Endothelial cell (in vitro differentiated cells): ENCODE measurements at regions not wholly inside any gene's neighbourhood (a gene's known extent, or its start where the extent isn't known, plus 50 kb on each side); places are given as distances from the start of the nearest gene placed in this dataset.

Experiments
- DNase-seq: peaks from one replicate; pipeline ENCODE4 v3.0.0; 2021; ENCODE audit warnings: low spot score
- H3K27ac Mint-ChIP-seq: one replicate; pipeline ENCODE4 v1.8.0; 2021; ENCODE audit warnings: mixed read lengths, inconsistent platforms; ENCODE audit not compliant: unreplicated experiment
- H3K27me3 Mint-ChIP-seq: one replicate; pipeline ENCODE4 v1.8.0; 2021; ENCODE audit warnings: mild to moderate bottlenecking, moderate library complexity, mixed read lengths, inconsistent platforms; ENCODE audit not compliant: unreplicated experiment
- H3K36me3 Mint-ChIP-seq: one replicate; pipeline ENCODE4 v1.8.0; 2021; ENCODE audit warnings: mild to moderate bottlenecking, low read depth, mixed read lengths, inconsistent platforms; ENCODE audit not compliant: unreplicated experiment
- H3K4me1 Mint-ChIP-seq: one replicate; pipeline ENCODE4 v1.8.0; 2021; ENCODE audit warnings: mild to moderate bottlenecking, mixed read lengths, inconsistent platforms; ENCODE audit not compliant: unreplicated experiment
- H3K4me3 Mint-ChIP-seq: one replicate; pipeline ENCODE4 v1.8.0; 2021; ENCODE audit warnings: mild to moderate bottlenecking, mixed read lengths, inconsistent platforms; ENCODE audit not compliant: unreplicated experiment
- H3K9me3 Mint-ChIP-seq: one replicate; pipeline ENCODE4 v1.8.0; 2021; ENCODE audit warnings: mixed read lengths, inconsistent platforms; ENCODE audit not compliant: unreplicated experiment
- TF ChIP-seq, protein P1 (sequence below): fragments of 200-600 bp; sonication (generic); IDR thresholded peaks from one replicate; pipeline ENCODE4 v1.5.0; 2021; ENCODE audit warnings: antibody characterized with exemption; ENCODE audit not compliant: unreplicated experiment

DNA sequence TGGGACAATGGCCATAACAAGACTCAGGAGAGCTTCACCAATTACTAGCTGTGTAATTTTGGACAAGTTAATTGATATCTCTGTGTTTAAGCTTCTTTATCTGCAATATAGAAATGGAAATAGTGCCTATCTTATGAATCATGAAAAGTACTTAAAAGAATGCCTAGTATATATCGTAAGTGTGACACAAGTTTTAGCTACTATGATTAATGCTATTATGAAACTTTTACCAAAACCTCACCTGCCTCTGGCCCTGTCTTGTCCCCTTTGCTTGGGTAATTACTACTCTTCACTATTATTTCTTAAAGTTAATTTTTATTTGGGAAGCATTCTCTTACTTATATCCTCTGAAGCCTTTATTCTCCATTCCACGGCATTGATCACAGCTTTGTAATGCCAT lies 75.0 kb upstream of the NETO1 start:
- H3K27me3 Mint-ChIP-seq = no peaks in the 10 kb centered on the region
- TF ChIP-seq, protein P1, sequence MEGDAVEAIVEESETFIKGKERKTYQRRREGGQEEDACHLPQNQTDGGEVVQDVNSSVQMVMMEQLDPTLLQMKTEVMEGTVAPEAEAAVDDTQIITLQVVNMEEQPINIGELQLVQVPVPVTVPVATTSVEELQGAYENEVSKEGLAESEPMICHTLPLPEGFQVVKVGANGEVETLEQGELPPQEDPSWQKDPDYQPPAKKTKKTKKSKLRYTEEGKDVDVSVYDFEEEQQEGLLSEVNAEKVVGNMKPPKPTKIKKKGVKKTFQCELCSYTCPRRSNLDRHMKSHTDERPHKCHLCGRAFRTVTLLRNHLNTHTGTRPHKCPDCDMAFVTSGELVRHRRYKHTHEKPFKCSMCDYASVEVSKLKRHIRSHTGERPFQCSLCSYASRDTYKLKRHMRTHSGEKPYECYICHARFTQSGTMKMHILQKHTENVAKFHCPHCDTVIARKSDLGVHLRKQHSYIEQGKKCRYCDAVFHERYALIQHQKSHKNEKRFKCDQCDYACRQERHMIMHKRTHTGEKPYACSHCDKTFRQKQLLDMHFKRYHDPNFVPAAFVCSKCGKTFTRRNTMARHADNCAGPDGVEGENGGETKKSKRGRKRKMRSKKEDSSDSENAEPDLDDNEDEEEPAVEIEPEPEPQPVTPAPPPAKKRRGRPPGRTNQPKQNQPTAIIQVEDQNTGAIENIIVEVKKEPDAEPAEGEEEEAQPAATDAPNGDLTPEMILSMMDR = no peak

DNA sequence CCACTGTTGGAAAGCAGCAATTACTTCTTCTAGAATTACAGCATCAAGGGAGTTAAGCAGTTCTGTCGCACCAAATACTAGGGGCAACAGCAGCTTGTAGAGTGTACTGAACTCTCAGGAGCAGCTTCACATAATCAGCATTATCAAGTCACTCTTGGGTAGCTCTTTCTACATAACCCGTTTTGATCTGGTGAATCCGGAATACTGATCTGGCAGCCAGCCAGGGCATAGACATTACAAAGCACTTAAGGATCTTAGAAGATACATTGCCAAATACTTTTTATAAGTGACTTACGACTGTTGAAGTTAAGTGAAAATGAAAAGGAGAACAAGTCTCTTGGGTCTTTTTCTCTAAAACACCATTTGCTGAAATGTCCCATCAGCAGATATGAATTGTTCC lies 73.2 kb upstream of the NETO1 start:
- Mint-ChIP-seq H3K27ac (no peak overlapping the region), H3K4me1 (no peaks in the 10 kb centered on the region), H3K27me3 (no peaks in the 10 kb centered on the region), H3K4me3 (no peak overlapping the region), H3K9me3 (no peaks in the 10 kb centered on the region), H3K36me3 (no peaks in the 10 kb centered on the region)
- TF ChIP-seq, protein P1 = no peak
- no peak for DNase-seq

More for the DNA sequence above, 75.0 kb upstream of the NETO1 start:
- DNase-seq = no peak
- H3K9me3 Mint-ChIP-seq = no peaks in the 10 kb centered on the region
- no peaks in the 10 kb centered on the region for H3K4me1 Mint-ChIP-seq
- no peaks in the 10 kb centered on the region for H3K36me3 Mint-ChIP-seq
- H3K27ac Mint-ChIP-seq = no peak overlapping the region
- H3K4me3 Mint-ChIP-seq = no peak overlapping the region

DNA sequence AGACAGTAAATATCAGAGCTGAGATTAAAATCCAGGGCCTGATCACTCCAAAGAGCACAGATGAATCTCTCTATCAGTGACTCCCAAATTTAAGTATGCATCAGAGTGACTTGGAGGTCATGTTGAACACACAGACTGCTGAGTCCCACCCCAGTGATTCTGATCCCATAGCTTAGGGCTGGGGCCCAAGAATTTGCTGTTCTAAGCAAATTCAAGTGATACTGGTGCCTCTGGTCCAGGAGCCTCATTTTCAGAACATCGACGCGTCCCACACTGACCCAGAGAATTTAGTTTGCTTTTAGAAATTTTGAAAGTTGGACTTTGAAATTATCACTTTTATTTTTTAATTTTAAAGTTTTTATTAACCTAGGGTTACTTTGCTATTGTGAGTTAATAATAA lies 72.7 kb upstream of the NETO1 start:
- Mint-ChIP-seq H3K27ac (no peak overlapping the region), H3K4me1 (no peaks in the 10 kb centered on the region), H3K36me3 (no peaks in the 10 kb centered on the region), H3K27me3 (no peaks in the 10 kb centered on the region), H3K9me3 (no peaks in the 10 kb centered on the region), H3K4me3 (no peak overlapping the region)
- TF ChIP-seq, protein P1 = no peak
- no peak for DNase-seq

DNA sequence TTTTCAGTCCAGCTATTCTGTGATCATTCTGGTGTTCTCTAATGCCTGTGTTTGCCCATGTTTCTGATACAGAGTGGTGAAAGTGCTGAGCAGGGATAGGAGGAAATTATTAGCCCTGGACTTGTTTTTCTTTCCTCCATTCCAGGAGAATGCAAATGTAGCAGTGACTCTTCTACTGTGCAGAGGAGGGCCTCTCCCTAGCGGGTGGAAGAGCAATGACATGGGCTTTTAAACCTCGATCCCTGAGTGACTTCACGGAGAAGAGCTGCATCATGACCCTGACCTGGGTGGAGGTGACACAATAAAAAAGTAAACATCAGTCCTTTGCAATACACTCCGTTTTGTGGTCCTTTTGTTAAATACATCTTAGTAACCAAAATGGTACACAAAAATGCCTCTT lies 68.0 kb upstream of the NETO1 start:
- TF ChIP-seq, protein P1 = no peak
- Mint-ChIP-seq H3K4me1 (no peaks in the 10 kb centered on the region), H3K4me3 (no peak overlapping the region), H3K27me3 (no peaks in the 10 kb centered on the region), H3K36me3 (no peaks in the 10 kb centered on the region), H3K9me3 (no peaks in the 10 kb centered on the region), H3K27ac (no peak overlapping the region)
- DNase-seq = no peak

DNA sequence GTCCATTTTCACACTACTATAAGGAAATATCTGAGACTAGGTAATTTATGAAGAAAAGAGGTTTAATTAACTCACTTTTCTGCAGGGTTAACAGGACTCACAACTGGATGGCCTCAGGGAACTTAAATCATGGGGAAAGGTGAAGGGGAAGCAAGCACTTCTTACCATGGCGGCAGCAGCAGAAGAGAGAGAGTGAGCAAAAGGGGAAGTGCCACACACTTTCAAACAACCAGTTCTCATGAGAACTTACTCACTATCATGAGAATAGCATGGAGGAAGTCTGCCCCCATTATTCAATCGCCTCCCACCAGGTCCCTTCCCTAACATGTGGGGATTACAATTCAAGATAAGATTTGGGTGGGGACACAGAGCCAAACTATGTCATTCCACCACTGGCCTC lies 55.1 kb upstream of the NETO1 start:
- Mint-ChIP-seq H3K4me1 (no peaks in the 10 kb centered on the region), H3K36me3 (no peaks in the 10 kb centered on the region), H3K9me3 (peaks cover 3% of the 10 kb centered on the region), H3K4me3 (no peak overlapping the region), H3K27me3 (peaks cover 4% of the 10 kb centered on the region), H3K27ac (no peak overlapping the region)
- TF ChIP-seq, protein P1 = no peak
- no peak for DNase-seq
